COLO668 (cell line): ENCODE measurements at regions not wholly inside any gene's neighbourhood (a gene's known extent, or its start where the extent isn't known, plus 50 kb on each side); places are given as distances from the start of the nearest gene placed in this dataset.

Source experiments
- DNase-seq: peaks from one replicate; lab custom pipeline; 2025; ENCODE audit not compliant: unreplicated experiment; lab: John Stamatoyannopoulos, UW

DNA sequence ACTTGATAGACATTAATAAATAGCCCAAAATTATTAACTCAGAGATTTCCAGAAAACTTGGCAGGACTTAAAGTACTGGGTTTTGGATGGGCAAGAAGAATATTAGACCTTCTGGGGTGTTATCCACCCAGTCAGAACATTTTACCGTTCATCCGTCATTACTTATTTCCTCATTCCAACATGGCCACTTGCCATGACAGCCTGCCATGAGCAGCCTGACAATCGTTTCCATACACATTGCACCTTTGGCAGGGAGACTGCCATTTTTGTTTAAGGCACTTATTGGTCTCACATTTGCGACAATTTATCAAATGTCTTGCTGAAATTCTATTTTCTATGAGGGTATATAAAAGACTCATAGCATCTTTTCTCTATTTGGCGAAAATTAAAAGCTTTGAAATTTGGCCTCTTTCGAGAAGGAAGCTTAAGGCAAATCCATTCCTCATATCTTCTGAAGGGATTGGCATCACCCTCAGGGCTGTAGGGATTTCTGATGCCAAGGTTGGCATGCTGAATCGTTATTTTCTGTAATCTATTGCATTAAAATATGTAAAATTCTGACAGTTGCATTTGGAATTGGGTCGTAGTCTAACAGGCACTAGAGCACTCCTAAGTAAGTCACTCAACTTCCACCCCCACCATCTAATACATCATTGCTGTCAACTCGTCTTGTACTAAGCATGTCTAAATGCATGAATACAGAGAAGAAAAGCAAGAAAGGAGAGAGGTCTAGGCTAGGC is 406.3 kb upstream of the PIK3C3 start:
- DNase-seq, result no peak

DNA sequence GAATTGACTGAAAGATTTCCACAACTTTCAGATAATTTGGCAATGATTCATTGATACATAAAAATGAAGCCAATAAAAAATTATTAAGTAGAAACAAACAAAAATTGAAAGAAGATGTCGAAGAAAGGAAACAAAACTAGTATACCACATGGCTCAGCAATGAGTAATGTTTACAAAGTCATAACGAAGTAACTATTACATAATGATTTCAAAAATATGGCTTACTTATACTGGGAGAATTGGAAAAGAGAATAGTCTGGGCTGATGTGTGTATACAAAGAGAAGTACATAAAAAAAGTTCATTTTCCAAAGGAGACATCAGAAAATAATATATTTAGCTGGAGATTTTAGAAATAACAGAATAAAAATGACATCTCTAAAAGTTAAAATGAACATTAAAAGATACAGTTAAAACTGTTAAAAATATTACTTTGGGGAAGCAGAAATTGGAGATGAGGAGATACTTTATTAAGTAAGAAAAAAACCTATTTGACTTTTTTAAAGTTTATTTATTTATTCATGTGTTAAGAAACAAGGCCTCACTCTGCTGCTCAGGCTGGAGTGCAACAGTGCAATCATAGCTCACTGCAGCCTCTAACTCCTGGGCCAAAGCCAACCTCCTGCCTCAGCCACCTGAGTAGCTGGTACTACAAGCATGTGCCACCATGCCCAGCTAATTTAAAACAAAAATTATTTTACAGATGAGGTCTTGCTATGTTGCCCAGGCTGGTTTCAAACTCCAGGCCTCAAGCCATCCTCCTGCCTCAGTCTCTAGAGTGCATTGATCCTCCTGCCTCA is 409.7 kb upstream of the PIK3C3 start:
- DNase-seq, result no peak

DNA sequence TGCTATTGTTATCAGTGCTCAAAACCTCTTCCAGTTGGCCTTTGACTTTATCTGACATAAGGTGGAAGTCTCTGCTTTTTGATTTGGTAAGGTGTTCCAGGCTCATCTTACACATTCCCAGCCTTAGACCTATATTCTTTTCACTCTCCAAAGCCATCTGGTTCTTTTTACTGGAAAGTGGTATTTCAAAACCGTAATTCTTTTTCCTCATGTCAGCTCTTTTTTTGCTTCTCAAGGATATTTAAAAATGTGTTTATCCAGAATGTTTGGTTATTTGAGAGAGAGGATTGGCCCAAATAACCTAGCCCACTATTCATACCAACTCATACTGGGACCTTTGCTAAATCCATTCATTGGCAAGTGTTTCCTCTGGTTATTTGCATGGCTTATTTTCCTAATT is 411.2 kb upstream of the PIK3C3 start:
- DNase-seq, result no peak

DNA sequence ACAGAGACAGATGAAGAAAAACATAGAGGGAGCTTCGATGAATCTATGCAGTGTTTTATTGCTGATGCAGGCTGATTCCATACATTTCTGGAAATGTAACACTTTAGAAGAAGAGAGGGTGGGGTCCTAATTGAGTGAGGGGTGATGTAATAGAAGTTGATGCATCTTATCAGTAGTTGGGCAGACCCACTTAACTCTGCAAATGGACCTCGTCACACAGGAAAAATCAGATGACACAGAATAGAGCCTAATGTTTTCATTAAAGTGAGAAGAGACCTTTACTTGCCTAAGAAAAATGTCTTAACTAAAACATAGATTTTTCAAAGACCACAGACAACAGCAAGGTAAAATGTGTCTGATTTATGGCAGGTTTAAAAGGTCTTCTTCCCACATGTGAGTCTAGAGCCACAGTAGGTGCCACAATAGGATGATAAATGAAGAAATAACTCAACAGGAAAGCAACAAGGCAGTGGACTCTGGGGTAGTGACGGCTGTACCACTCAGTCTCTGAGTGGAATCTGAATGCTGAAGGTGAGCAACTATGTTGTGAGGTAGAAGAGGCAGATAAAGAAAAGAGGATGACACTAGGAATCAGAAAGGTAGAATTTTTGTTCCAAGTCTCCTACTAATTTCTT is 414.7 kb upstream of the PIK3C3 start:
- DNase-seq, result no peak

DNA sequence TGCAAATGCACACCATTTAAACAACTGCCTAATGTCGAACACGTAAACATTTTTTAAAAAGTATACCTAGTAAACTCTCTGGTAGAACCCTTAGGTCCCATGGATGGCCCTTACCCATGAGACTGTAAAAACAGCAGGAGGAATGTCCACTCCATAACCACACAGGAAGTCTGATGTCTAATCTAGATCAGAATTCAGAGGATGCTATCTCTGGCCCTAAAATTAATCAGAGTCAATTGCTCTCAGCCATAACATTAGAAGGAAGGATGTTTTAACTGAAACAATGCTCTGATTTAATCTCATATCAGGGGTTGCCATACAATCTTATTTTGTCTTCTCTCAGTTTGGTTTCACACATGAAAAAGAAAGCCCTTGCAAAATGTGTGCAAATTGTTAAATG is 416.3 kb upstream of the PIK3C3 start:
- DNase-seq, result no peak

DNA sequence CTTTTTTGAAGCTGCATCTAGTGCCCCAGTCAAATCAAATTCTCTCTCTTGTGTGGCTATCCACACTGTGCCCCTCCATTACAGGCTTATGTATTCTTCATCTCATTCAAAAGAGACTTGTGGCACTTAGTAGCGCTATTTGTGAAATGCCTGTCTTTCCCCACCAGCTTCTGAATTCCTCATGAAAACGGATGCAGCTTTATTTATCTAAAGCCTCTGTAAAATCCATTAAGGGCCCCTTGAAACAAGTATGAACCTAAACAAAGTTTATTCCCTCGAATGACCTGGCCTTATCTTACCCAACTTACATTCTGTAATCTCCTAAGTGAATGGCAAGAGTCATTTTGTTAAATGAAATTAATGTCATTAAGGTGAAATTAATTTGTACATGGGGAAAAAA is 417.4 kb upstream of the PIK3C3 start:
- DNase-seq, result no peak

DNA sequence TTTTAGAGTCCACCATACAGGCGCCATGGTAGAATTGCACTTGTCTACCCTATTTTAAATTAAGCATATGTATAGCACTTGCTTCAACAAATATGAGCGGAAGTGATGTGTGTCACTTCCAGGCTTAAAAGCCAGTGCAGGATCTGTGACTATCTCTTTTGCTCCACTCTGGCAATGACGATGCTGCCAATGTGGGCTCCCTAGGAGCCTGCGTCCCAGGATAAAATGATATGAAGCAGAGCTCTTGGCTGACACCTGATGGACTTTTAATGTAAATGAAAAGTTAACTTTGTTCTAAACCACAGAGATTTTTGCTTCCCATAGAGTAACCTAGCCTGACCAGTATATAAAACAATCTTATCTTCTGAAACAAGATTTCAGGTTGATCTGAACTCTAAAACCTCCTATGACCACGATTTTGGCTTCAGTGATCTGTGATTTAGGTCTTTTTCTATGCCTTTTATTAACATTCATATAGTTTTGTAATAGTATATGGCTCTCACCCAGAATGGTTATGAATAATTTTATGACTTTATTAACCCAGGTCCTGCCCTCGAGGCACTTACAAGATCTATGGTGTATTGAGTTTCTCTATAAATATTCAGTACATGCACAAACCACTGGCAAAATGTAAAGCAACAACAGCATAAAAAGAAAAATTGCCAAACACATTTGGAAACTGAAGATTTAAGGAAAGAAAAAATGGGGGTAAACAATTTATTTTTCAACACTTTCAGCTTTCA is 422.5 kb upstream of the PIK3C3 start:
- no peak for DNase-seq

DNA sequence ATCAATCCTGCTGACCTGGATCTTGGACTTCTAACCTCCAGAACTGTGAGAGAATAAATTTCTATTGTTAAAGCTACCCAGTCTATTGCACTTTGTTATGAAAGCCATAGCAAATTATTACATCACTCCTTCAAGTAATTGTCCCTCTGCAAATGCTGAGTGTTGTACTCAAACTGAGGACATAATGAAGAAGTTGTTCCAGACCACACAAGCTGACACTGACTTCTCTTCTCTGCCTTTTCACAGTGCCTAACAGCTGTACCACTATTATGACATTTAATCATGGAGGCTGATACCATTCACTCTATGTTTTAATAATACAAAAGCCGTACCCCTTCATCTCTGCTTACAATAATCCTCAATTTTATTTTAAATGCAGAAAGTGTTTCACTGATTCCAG is 424.1 kb upstream of the PIK3C3 start:
- DNase-seq, result no peak

DNA sequence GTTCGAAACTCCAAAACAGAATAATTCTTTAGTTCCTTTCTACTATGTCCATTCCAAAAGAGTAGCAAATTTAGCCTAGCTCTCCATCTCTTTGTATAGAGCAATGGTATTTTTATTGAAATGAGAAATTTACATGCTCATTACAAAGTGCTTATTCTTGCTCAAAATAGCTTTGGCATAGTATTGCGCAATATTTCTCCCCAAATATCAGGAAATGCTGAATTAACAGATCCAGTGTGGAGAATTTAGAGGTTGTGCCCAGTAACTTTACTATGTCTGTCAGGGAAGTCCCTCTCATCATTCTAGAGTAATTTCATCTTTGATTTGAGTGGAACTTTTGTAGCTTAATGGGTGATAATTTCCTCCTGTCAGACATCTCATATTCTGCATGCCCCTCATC is 425.9 kb upstream of the PIK3C3 start:
- no peak for DNase-seq

DNA sequence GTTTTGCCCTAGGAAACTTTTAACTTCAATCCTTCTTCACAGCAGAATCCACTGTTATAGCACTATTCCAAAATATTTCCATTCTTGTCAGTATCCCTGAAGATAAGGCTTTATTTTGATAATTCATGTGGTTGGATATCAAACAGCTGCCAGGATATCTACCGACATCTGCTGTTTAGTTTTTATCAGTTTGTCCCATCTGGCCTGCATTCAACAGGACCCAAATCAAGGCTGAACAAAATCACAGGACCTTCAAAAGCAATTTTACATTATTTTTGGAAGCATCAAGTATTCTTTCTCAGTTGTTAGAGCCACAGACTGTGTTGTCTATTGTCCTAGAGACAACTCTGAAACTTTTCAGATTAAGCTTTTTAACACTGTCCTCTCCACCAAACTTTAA is 429.0 kb upstream of the PIK3C3 start:
- DNase-seq, result no peak

DNA sequence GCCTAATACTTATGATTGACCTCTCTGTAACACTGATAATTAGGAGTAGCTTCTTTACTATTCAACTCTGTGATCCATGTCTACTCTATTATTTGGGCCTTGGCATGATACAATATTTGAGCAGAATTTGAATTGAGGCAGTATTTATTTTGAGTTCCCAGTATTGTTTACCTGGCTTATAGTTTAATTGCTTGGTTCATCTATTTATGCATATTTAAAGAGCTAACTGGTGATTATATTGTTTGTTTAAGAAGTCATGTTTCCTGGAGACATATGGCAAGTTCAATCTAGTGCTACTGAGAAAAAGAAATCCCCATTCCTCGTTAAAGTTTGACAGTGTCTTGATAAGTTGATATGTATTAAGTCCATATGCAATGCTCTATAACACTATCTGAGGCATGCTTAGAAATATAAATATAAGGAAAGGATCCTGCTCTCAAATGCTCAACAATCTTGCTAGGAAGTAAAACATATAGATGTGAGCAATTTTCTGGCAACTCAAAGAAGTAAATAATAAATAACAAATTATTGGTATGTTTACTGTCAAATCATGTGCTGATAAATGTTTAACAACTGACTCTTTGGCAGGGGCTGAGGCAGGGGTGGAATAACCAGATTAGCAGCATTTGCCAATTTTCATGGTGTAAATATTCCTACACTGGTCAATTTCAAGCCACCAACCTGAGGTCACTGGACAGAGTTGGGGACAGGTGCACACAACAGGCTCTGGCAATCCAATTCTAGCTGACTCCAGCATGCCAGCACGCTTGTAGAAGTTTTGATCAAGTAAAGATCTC is 430.2 kb upstream of the PIK3C3 start:
- no peak for DNase-seq

DNA sequence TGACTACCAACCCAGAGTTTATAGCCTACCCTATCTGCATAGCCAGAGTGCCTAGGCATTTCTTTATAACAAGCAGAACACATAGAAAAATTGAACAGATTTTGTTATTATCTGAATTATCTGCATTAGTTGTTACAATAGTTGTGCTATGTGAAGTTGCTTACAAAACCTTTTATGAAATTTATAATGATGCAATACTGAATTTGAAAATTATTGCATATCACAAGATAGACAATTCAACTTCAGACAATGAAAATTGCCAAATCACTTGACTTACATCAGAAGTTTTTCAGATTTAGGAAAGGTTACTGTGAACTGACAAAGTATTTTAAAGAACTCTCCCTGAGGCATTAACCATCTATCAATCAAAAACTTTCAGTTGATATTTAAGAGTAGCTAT is 437.9 kb upstream of the PIK3C3 start:
- no peak for DNase-seq

DNA sequence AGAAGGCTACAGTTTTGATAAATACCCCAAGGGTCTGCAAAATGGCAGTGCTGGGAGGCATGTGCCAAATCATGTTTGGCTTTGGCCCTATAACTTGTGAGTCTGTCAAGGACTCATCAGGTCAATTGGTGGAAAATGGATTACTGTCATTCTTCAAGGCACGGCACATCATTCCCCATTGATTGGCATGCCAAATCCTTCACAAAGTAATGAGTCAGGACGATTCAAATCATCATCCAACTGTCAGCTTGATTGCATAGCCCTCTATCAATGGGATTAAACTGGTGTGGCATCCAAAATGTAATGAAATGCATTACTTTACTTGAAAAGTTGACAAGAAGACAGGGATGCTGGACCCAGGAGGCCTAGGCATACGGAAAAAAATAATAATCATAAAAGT is 441.6 kb upstream of the PIK3C3 start:
- no peak for DNase-seq

DNA sequence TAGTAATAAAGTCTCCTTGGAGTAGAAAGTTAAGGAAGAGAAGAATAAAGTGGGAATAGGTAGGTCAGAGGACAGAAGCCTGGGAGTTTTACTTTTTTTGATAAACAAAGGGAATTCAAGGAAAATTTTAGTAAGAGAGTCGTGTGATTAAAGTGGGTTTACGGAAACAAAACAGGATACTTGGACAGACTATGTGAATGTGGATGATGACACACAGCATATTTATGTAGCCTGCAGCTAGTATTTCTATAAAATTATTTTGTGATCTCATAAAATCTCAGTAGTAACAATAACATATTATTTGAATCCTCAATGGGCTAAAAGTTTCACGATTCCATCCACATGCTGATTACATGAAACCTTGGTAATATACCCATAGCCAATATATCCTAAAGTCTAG is 450.7 kb upstream of the PIK3C3 start:
- no peak for DNase-seq

DNA sequence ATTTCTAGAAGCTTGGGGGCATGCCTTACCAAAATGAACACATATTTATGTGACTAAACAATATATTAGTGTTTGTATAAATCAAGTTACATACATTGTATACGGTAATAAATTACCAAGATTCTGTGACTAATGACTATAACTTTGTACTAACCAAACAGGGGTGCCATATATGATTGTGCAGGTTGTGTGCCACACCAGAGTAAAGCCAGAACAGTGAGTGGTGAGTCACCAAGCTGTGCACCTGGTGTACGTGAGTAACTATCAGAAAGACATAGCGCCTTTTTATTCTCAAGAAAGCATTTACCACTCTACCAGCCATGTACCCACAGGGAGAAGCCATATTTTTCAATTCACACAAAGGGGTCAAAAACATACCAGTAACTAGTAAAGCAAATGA is 453.2 kb upstream of the PIK3C3 start:
- no peak for DNase-seq

DNA sequence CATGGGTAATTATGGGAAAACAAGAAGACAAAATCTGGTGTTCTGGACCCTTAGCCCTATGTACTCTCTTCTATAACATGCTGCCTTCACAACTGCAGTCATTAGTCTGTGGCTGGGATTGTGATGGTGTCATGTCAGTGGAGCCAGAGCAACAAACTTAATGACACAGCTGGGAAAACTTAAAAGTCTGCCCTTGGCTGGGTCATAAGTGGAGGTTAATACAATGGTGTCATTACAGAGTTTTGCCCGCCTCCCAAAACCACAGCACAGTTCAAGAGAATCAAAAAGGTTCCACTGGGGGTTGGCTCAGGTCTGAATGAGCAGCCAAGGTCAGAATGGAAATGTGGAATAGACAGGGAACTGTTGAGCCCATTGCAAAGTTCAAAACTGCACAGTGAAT is 455.7 kb upstream of the PIK3C3 start:
- DNase-seq, result no peak

DNA sequence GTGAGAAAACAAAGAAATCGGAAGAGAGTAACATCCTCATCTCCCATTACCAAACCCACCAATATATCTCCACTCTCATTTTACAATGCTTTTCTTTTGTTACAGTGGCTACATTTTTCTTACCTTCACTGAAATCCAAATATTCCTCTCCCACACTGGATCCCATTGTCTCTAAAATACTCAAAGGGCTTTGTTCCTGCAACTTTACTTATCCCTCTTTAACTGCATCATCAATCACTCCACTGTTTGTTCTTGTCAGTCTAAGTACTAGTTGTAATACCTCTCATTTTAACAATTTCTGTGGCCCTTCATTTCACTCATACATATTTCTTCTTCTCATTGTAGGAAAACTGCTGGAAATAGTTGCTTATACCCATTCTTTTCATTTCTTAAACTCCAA is 464.2 kb upstream of the PIK3C3 start:
- no peak for DNase-seq

DNA sequence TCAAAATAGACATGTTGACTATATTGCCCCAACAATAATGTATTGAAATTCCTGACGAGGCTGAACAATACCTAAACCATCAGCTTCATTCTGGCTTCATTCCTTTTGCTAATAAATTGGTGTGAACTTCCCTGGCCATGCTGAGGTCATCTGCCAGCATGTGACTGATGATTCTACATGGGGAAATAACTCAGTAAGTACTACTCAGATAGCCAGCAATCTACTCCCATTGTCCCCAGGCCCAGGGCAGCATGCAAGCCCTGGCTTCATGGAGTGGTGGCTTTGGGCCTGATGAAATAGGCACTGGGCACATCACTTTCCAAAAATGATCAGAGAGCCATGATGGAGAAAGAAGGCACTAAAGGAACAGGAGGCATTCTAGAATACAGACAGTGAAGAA is 468.5 kb upstream of the PIK3C3 start:
- DNase-seq, result no peak

DNA sequence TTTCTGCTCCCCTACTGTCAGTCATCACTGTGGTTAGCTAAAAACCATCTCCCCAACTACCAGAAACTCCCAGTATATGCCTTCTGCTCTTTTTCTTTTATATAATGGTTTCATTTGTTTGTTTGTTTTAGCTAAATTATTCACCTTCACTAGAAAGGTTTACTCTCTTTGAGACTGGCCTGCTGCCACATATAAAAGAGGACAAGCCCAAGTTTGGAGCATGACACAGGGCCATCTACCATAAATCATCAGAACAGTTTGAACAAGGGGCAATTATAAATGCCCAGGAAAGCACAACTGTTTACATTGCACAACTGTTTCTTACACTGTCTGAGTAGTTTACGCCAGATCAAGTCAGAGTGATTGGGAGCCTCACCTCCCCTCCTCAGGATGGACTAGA is 471.0 kb upstream of the PIK3C3 start:
- DNase-seq, result no peak

DNA sequence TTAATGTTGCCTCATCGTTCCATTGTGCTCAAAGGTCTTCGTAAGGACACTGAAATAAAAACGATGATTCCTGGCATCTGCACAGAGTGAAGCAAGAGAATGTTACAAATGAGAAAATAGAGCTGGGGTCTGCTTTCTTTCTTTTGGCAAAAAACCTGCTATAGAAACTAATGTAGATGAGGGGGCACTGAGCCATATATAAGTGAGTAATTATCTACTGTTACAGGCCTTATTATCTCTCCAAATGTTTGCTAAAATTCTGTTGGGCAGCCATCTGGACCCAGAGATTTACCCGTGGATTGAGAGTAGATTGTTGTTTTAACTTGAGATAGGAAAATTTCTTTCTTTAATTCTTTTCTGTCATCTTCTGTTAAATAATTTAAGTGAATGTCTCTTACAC is 472.5 kb upstream of the PIK3C3 start:
- no peak for DNase-seq
